ENCODE measurements at regions not wholly inside any gene's neighbourhood (a gene's known extent, or its start where the extent isn't known, plus 50 kb on each side); places are given as distances from the start of the nearest gene placed in this dataset.

DNA sequence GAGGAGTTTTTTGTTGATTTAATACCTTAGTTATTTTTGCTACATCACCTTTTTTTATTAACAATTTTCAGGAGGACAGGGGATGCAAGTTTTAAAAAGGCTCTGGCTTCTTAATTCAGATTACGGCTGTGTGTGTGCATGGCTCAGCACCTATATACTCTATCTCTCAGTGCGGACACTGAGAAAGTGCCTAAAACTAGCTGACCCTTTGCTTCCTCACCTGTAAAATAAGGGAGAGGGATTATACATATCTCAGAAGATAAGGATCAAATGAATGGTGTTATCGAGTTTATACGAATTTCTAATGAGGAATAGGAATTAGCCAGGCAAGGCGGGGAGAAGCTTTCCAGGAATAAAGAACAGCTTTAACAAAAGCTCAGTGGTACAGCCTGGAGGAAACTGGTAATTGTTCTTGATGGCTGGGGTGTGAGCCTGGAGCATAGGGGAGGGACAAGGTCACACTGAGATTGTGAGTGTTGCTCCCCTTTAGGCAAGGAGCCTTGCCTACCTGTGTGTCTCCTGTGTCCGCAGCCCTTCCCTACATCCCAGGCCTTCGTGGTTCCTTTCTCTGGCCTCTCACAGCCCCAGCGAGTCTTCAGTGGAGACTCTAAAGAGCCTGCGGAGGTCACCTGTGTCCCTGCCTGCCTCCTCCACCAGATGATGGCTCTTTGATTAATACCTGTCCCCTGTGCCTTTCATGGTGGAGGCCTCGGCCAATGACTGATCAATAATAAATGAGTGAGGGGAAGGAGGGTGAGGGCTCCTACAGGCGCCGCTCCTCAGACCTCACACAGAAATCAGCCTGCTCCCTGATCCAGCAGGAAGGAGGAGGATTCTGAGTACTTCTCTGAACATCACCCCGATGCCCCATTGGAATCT, 92.7 kb downstream of the DDX1 start:
- no peak overlapping the region for H3K4me3 ChIP-seq (ENCODE audit: low read depth in 2 of 2, low read length in 2 of 2)
- H3K4me1 ChIP-seq (ENCODE audit: control insufficient read depth, insufficient read depth, low read length), result no peaks in the 10 kb centered on the region
- ATAC-seq, result no peak
- H3K27me3 ChIP-seq (ENCODE audit: control insufficient read depth, insufficient read depth, low read length), result peaks cover 3% of the 10 kb centered on the region; the same call in 1 of the 2 replicates
- in situ Hi-C loops (cut with HindIII; ENCODE audit: low pct_unique_long_range_greater_than_20kb, low sequenced_read_pairs) (no loop called here), intact Hi-C loops (cut with micrococcal nuclease; ENCODE audit: unreplicated experiment) (no loop called here)
- no peaks in the 10 kb centered on the region for H3K36me3 ChIP-seq (ENCODE audit: control insufficient read depth, insufficient read depth, low read length)
- ChIA-PET CTCF (no interaction called here), POLR2A (no interaction called here)
- TF ChIP-seq POLR2AphosphoS5 (IDR thresholded peaks at IDR 0.05; ENCODE audit: low read depth, low read length) (no peak), CTCF (IDR thresholded peaks at IDR 0.05) (no peak), SIN3A (IDR thresholded peaks at IDR 0.05; ENCODE audit: borderline replicate concordance, insufficient read depth, low read depth, low read length) (no peak)
- TF ChIP-seq, protein P1, sequence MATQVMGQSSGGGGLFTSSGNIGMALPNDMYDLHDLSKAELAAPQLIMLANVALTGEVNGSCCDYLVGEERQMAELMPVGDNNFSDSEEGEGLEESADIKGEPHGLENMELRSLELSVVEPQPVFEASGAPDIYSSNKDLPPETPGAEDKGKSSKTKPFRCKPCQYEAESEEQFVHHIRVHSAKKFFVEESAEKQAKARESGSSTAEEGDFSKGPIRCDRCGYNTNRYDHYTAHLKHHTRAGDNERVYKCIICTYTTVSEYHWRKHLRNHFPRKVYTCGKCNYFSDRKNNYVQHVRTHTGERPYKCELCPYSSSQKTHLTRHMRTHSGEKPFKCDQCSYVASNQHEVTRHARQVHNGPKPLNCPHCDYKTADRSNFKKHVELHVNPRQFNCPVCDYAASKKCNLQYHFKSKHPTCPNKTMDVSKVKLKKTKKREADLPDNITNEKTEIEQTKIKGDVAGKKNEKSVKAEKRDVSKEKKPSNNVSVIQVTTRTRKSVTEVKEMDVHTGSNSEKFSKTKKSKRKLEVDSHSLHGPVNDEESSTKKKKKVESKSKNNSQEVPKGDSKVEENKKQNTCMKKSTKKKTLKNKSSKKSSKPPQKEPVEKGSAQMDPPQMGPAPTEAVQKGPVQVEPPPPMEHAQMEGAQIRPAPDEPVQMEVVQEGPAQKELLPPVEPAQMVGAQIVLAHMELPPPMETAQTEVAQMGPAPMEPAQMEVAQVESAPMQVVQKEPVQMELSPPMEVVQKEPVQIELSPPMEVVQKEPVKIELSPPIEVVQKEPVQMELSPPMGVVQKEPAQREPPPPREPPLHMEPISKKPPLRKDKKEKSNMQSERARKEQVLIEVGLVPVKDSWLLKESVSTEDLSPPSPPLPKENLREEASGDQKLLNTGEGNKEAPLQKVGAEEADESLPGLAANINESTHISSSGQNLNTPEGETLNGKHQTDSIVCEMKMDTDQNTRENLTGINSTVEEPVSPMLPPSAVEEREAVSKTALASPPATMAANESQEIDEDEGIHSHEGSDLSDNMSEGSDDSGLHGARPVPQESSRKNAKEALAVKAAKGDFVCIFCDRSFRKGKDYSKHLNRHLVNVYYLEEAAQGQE (IDR thresholded peaks at IDR 0.05; ENCODE audit: insufficient read depth in 1 of 2, low read depth in 2 of 2, low read length in 1 of 2), result no peak
- BruUV-seq (replicated peaks), result no TSS peak
- no peaks in the 10 kb centered on the region for H3K9me3 ChIP-seq (ENCODE audit: control insufficient read depth, insufficient read depth, low read depth, low read length)
- no peak overlapping the region for H3K27ac ChIP-seq (ENCODE audit: low read length)
- DNase-seq (ENCODE audit: low read depth, low spot score), result no peak

- Histone ChIP-seq H3K4me3 (ENCODE audit: low read depth in 2 of 2, low read length in 2 of 2) (no peak overlapping the region), H3K4me1 (ENCODE audit: control insufficient read depth, insufficient read depth, low read length) (no peaks in the 10 kb centered on the region), H3K9me3 (ENCODE audit: control insufficient read depth, insufficient read depth, low read depth, low read length) (no peaks in the 10 kb centered on the region), H3K27ac (ENCODE audit: low read length) (no peak overlapping the region), H3K36me3 (ENCODE audit: control insufficient read depth, insufficient read depth, low read length) (no peaks in the 10 kb centered on the region), H3K27me3 (ENCODE audit: control insufficient read depth, insufficient read depth, low read length) (peaks cover 3% of the 10 kb centered on the region; the same call in 1 of the 2 replicates)
- no TSS peak for BruUV-seq (replicated peaks)
- ATAC-seq (no peak), DNase-seq (ENCODE audit: low read depth, low spot score) (no peak)
- ChIA-PET POLR2A (no interaction called here), CTCF (no interaction called here)
- in situ Hi-C loops (cut with HindIII; ENCODE audit: low pct_unique_long_range_greater_than_20kb, low sequenced_read_pairs), result no loop called here
- TF ChIP-seq, protein P1 (IDR thresholded peaks at IDR 0.05; ENCODE audit: insufficient read depth in 1 of 2, low read depth in 2 of 2, low read length in 1 of 2), result no peak
- no peak for TF ChIP-seq TCF7L2 (IDR thresholded peaks at IDR 0.05; ENCODE audit: low read depth, low read length)
- no peak for TF ChIP-seq SIN3A (IDR thresholded peaks at IDR 0.05; ENCODE audit: borderline replicate concordance, insufficient read depth, low read depth, low read length)
- TF ChIP-seq POLR2AphosphoS5 (IDR thresholded peaks at IDR 0.05; ENCODE audit: low read depth, low read length), result no peak
- TF ChIP-seq CTCF (IDR thresholded peaks at IDR 0.05), result no peak
- intact Hi-C loops (cut with micrococcal nuclease; ENCODE audit: unreplicated experiment), result no loop called here
Observed at GRCh38 chr2:15685143-15685542, 93.5 kb downstream of the DDX1 start.
